ENCODE measurements at regions not wholly inside any gene's neighbourhood (a gene's known extent, or its start where the extent isn't known, plus 50 kb on each side); places are given as distances from the start of the nearest gene placed in this dataset.

DNA sequence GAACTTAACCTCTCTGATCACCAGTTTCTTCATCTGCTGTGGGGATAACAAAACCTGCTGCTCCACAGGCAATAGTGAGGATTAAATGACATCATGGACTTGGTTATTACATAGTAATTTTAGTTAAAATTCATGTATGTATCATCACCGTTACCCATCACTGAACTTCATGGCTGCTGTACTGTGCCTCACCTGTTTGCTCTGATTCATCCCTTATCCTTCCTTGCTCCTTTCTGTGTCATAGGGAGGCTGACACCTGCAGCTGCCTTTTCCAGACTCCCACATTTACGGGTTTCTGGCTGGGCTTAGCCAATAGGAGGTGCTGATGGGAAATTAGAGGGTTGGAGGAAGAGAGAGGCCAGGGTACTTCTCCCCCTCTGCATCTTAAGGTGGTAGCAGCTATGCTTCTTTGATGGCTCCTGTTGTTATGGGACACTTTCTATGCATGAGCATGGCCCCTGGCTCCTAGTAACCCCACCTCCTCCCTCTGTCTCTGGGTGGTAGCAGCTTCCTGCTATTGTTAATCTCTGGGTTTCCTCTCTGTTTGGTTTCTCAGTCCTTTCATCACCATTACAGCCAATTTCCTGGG, 332.1 kb downstream of the DHX35 start:
- Mint-ChIP-seq H3K9me3 (no peaks in the 10 kb centered on the region), H3K27ac (no peak overlapping the region), H3K27me3 (peaks cover 6 to 8% of the 10 kb centered on the region in 2 donors), H3K4me1 (ENCODE audit: low read depth in 2 of 2) (peaks cover 0 to 4% of the 10 kb centered on the region in 2 donors), H3K36me3 (no peaks in the 10 kb centered on the region), H3K4me3 (no peak overlapping the region)
- DNase-seq (ENCODE audit: low spot score) (no peak), ATAC-seq (no peak)

GRCh38 chr20:39292193-39292736, 330.1 kb downstream of the DHX35 start:
- Mint-ChIP-seq H3K27me3 (peaks cover 4 to 8% of the 10 kb centered on the region in 2 donors), H3K27ac (no peak overlapping the region), H3K4me1 (ENCODE audit: low read depth in 2 of 2) (peaks cover 0 to 4% of the 10 kb centered on the region in 2 donors), H3K9me3 (no peaks in the 10 kb centered on the region), H3K36me3 (no peaks in the 10 kb centered on the region), H3K4me3 (no peak overlapping the region)
- DNase-seq (ENCODE audit: low spot score) (no peak), ATAC-seq (no peak)

- no peak for DNase-seq (ENCODE audit: low spot score)
- peaks cover 0 to 4% of the 10 kb centered on the region in 2 donors for H3K4me1 Mint-ChIP-seq (ENCODE audit: low read depth in 2 of 2)
Measured at GRCh38 chr20:39291301-39291700, 329.2 kb downstream of the DHX35 start.

DNA sequence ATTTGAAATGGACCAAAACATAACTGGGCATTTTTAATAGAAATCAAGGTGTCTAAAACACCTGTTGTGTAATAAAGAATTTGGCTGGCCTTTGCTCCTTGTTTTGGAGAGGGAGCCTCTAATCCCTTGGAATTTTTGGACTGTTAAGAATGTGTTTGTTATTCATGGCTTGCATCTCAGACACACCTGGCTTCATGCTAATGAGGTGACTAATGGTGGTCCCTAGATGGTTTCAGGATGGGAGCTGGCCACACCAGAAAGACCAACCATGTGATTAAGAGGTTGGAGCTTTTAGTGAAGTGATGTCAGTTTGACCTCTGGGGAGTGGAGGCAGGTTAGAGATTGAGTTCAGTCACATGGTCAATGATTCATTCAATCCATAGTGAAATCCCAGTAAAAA, 328.4 kb downstream of the DHX35 start:
- Mint-ChIP-seq H3K36me3 (no peaks in the 10 kb centered on the region), H3K27me3 (peaks cover 4 to 8% of the 10 kb centered on the region in 2 donors), H3K27ac (no peak overlapping the region), H3K9me3 (no peaks in the 10 kb centered on the region), H3K4me3 (no peak overlapping the region), H3K4me1 (ENCODE audit: low read depth in 2 of 2) (peaks cover 0 to 4% of the 10 kb centered on the region in 2 donors)
- ATAC-seq (no peak), DNase-seq (ENCODE audit: low spot score) (no peak)

More at GRCh38 chr20:39291301-39291700, 329.2 kb downstream of the DHX35 start:
- H3K27ac Mint-ChIP-seq = no peak overlapping the region
- no peak overlapping the region for H3K4me3 Mint-ChIP-seq
- no peaks in the 10 kb centered on the region for H3K36me3 Mint-ChIP-seq
- no peaks in the 10 kb centered on the region for H3K9me3 Mint-ChIP-seq
- ATAC-seq = no peak
- H3K27me3 Mint-ChIP-seq = peaks cover 4 to 8% of the 10 kb centered on the region in 2 donors

DNA sequence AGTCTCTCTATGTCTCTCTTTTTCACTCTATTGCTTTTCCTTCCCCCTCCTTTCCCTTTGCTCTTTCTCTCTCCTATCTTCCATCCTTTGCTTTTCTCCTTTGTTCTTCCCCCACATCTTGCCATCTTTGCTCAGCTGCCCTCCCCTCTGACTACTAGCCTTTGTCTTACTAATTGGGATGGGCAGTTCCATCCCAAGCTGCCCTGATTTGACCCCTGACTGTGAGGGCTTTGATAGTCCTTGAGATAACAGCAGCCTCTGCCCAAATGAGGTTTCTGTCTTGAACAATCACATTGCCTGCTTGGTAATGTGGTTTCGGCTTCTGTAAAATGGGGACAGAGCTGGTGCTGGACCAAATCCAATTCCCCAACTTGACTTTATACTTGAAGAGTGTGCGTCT, 327.7 kb downstream of the DHX35 start:
- Mint-ChIP-seq H3K27me3 (peaks cover 4 to 8% of the 10 kb centered on the region in 2 donors), H3K36me3 (no peaks in the 10 kb centered on the region), H3K4me1 (ENCODE audit: low read depth in 2 of 2) (peaks cover 0 to 4% of the 10 kb centered on the region in 2 donors), H3K4me3 (no peak overlapping the region), H3K9me3 (no peaks in the 10 kb centered on the region), H3K27ac (no peak overlapping the region)
- DNase-seq (ENCODE audit: low spot score) (no peak), ATAC-seq (no peak)

- no peak for ATAC-seq
- DNase-seq (ENCODE audit: low spot score) = no peak
- H3K36me3 Mint-ChIP-seq = no peaks in the 10 kb centered on the region
- H3K9me3 Mint-ChIP-seq = no peaks in the 10 kb centered on the region
- H3K4me3 Mint-ChIP-seq = no peak overlapping the region
- H3K27ac Mint-ChIP-seq = no peak overlapping the region
- H3K4me1 Mint-ChIP-seq (ENCODE audit: low read depth in 2 of 2) = peaks cover 0 to 4% of the 10 kb centered on the region in 2 donors
- peaks cover 4 to 8% of the 10 kb centered on the region in 2 donors for H3K27me3 Mint-ChIP-seq
Measured at GRCh38 chr20:39289316-39289715, 327.2 kb downstream of the DHX35 start.

DNA sequence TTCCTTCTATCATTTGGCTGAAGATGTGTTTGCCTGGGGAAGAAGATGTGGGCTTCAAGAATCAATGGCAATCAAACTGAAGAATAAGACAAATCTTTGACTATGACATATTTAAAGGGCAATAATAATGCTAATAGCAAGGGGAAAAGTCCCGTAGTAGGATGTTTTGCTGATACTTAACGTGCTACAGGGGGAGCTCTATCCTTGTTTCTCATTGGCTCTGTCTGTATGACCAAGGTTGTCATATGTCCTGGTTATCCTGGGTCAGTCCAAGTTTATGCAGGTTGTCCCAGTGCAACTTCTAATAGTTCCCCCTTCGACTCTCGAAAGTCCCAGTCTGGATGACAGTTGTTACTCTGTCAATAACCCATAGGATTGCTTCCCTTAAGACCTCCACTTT, 321.3 kb downstream of the DHX35 start:
- no peak for ATAC-seq
- H3K4me1 Mint-ChIP-seq (ENCODE audit: low read depth in 2 of 2) = no peaks in the 10 kb centered on the region
- H3K4me3 Mint-ChIP-seq = no peak overlapping the region
- H3K27ac Mint-ChIP-seq = no peak overlapping the region
- no peak for DNase-seq (ENCODE audit: low spot score)
- H3K36me3 Mint-ChIP-seq = no peaks in the 10 kb centered on the region
- H3K27me3 Mint-ChIP-seq = peaks cover 4 to 8% of the 10 kb centered on the region in 2 donors
- H3K9me3 Mint-ChIP-seq = no peaks in the 10 kb centered on the region

GRCh38 chr20:39282619-39283092, 320.5 kb downstream of the DHX35 start:
- Mint-ChIP-seq H3K4me3 (no peak overlapping the region), H3K36me3 (no peaks in the 10 kb centered on the region), H3K9me3 (no peaks in the 10 kb centered on the region), H3K27ac (no peak overlapping the region), H3K4me1 (ENCODE audit: low read depth in 2 of 2) (no peaks in the 10 kb centered on the region), H3K27me3 (peaks cover 4 to 8% of the 10 kb centered on the region in 2 donors)
- ATAC-seq = no peak
- DNase-seq (ENCODE audit: low spot score) = no peak

DNA sequence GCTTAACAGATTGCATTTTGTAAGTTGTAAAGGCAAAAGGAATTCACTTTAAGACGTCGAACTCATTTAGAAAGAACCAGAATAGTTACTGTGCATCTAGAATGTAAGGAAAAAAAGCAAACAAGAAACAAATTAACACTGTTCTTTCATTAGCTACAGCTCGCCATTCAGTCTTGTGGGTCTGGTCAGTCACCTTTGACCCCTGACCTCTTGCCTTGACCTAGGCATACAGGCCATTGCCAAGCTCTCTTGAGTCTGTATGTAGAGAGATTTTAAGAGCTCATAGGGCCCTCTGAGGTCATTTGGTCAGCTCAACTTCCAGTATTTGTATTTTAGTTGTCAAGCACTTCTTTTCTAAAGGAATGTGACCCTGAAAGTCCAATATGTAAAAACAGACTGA, 318.7 kb downstream of the DHX35 start:
- H3K9me3 Mint-ChIP-seq = peaks cover 4% of the 10 kb centered on the region
- H3K36me3 Mint-ChIP-seq = no peaks in the 10 kb centered on the region
- peaks cover 4 to 9% of the 10 kb centered on the region in 2 donors for H3K27me3 Mint-ChIP-seq
- H3K4me1 Mint-ChIP-seq (ENCODE audit: low read depth in 2 of 2) = no peaks in the 10 kb centered on the region
- ATAC-seq (no peak), DNase-seq (ENCODE audit: low spot score) (no peak)
- no peak overlapping the region for H3K27ac Mint-ChIP-seq
- H3K4me3 Mint-ChIP-seq = no peak overlapping the region

GRCh38 chr20:39278230-39278788, 316.2 kb downstream of the DHX35 start:
- DNase-seq (ENCODE audit: low spot score) = no peak
- no peak overlapping the region for H3K4me3 Mint-ChIP-seq
- H3K4me1 Mint-ChIP-seq (ENCODE audit: low read depth in 2 of 2) = no peaks in the 10 kb centered on the region
- ATAC-seq = no peak
- peaks cover 4% of the 10 kb centered on the region for H3K9me3 Mint-ChIP-seq
- peaks cover 4 to 16% of the 10 kb centered on the region in 2 donors for H3K27me3 Mint-ChIP-seq
- no peaks in the 10 kb centered on the region for H3K36me3 Mint-ChIP-seq
- no peak overlapping the region for H3K27ac Mint-ChIP-seq

DNA sequence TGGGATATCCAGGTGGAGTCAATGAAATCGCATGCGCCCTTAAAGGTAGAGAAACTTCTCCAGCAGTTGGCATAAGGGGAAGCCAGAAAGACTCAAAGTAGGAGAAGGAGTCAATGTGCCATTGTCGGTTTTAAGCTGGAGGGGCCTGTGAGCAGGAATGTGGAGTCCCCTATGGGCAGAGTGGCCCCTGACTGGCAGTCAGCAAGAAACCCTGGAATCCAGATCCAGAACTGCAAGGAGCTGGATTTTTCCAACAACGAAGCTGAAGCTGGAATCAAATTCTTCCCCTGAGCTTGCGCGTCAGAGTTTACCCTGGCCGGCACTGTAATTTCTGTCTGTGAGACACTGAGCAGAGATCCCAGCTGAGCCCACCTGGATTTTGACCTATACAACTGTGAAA, 315.0 kb downstream of the DHX35 start:
- no peak overlapping the region for H3K27ac Mint-ChIP-seq
- peaks cover 4 to 16% of the 10 kb centered on the region in 2 donors for H3K27me3 Mint-ChIP-seq
- H3K4me1 Mint-ChIP-seq (ENCODE audit: low read depth in 2 of 2) = no peaks in the 10 kb centered on the region
- ATAC-seq (no peak), DNase-seq (ENCODE audit: low spot score) (no peak)
- peaks cover 4% of the 10 kb centered on the region for H3K9me3 Mint-ChIP-seq
- no peak overlapping the region for H3K4me3 Mint-ChIP-seq
- no peaks in the 10 kb centered on the region for H3K36me3 Mint-ChIP-seq

DNA sequence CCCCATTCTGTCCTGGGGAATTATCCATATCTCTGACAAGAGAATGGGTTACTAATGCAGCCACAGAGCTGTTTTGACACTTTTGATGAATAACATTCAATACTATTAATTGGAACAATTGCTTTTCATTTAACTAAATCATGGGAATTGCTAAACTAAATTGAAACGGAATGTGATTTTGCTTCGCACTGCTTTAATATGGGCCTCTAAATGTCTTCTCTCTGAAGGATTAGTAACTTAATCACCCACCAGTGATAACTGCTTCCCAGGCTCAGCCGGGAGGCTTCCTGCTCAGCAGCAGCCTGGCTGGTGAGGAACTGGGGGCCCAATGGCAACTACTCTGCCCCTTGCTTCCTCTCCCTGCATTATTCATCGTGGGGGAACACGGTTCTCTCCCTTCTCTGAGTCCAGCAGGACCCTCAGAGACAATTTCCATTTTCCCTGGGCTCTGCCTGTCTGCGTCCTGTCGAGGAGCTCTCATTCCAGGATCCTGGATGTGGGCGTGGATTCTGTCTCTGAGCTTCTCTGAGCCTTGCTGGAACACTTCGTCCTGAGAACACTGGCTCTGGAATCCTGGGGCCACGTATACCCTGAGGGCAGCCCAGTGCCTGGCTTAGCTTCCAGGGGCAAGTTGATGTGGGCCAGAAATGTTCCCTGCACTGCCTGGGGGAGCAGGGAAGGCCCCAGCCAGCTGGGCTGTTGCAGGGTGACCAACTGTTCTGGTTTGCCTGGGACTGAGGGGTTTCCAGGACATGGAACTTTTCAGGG, 308.9 kb downstream of the DHX35 start:
- peaks cover 0 to 8% of the 10 kb centered on the region in 2 donors for H3K27me3 Mint-ChIP-seq
- H3K4me1 Mint-ChIP-seq (ENCODE audit: low read depth in 2 of 2) = no peaks in the 10 kb centered on the region

DNA sequence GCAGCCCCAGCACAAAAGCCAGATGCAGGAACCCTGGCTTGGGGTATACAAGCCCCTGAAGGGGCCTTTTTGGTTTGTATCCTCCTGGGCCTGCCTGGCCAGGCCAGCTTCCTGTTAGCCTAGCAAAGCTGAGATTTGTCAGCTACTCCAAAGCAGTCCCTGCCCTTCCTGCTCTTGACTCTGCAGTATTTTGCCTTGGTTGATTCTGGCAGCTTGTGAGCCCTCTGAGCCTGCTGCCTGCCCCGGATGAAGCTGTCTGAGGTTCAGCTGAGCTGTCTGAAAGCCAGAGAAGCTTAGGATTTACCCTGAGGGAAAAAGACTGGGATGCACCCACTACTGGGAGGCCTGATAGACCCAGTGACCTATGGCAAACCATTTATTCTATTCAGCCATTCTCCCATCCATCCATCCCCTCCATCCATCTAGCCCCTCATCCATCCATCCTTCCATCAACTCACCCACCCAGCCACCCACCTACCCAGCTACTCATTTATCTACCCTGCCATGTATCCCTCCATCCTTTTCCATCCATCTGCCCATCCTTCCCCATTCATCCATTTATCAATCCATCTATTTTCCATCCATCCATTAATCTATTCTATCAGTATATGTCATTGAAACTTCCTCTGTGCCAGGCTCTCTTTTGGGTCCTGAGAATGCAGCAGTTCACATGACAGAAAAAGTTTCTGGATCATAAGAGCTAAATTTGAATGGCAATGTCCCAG, 307.5 kb downstream of the DHX35 start:
- no peaks in the 10 kb centered on the region for H3K36me3 Mint-ChIP-seq

More for the DNA sequence above, 308.9 kb downstream of the DHX35 start:
- no peaks in the 10 kb centered on the region for H3K9me3 Mint-ChIP-seq
- H3K4me3 Mint-ChIP-seq = no peak overlapping the region
- ATAC-seq (no peak), DNase-seq (ENCODE audit: low spot score) (no peak)
- no peak overlapping the region for H3K27ac Mint-ChIP-seq
- H3K36me3 Mint-ChIP-seq = no peaks in the 10 kb centered on the region

More for the DNA sequence above, 307.5 kb downstream of the DHX35 start:
- Mint-ChIP-seq H3K4me1 (ENCODE audit: low read depth in 2 of 2) (no peaks in the 10 kb centered on the region), H3K9me3 (no peaks in the 10 kb centered on the region), H3K27ac (no peak overlapping the region), H3K4me3 (no peak overlapping the region), H3K27me3 (no peaks in the 10 kb centered on the region)
- no peak for ATAC-seq
- DNase-seq (ENCODE audit: low spot score) = no peak

Measured in natural killer cell treated with Interleukin-12 subunit alpha and Interleukin-12 subunit beta and Interleukin-15 and Interleukin-18, amount 100 ng/mL, for 72 hours (primary cell).